Upper lobe of left lung (tissue), 6 donors: ENCODE measurements at regions not wholly inside any gene's neighbourhood (a gene's known extent, or its start where the extent isn't known, plus 50 kb on each side); places are given as distances from the start of the nearest gene placed in this dataset.

Experiments
- ATAC-seq, 2 donors: fragments of 200-7000 bp; cut with Tn5 transposase; one replicate each; pipeline ENCODE4 v1.9.1; 2022; ENCODE audit warnings: mild to moderate bottlenecking in 2 of 2, moderate library complexity in 2 of 2; ENCODE audit not compliant: low FRiP score in 2 of 2
- DNase-seq, 2 donors: peaks; one replicate each; pipeline ENCODE4 v3.0.0-alpha.2; 2019 to 2020
- H3K27ac ChIP-seq, 4 donors: fragments of 200-600 bp; sonication (generic); one replicate each; pipeline ENCODE4 v1.5.1; 2016 to 2019
- H3K27me3 ChIP-seq, 4 donors: fragments of 200-600 bp; sonication (generic); one replicate each; pipeline ENCODE4 v1.5.1; 2017 to 2019
- H3K36me3 ChIP-seq, 4 donors: fragments of 200-600 bp; sonication (generic); one replicate each; pipeline ENCODE4 v1.5.1; 2016 to 2019
- H3K4me1 ChIP-seq, 4 donors: fragments of 200-600 bp; sonication (generic); one replicate each; pipeline ENCODE4 v1.5.1; 2018 to 2019
- H3K4me3 ChIP-seq, 4 donors: fragments of 200-600 bp; sonication (generic); one replicate each; pipeline ENCODE4 v1.5.1; 2017 to 2019; ENCODE audit warnings: mild to moderate bottlenecking in 2 of 4, moderate library complexity in 1 of 4
- H3K9me3 ChIP-seq, 4 donors: fragments of 200-600 bp; sonication (generic); one replicate each; pipeline ENCODE4 v1.5.1; 2018 to 2019
- CTCF ChIP-seq, 6 experiments: fragments of 450-650 bp in 4 of 6; fragments of 200-600 bp in 2 of 6; sonication (generic) in 2 of 6; IDR thresholded peaks; one replicate each; pipeline ENCODE4 v1.5.1; 2016 to 2019; ENCODE audit warnings: antibody characterized with exemption in 6 of 6
- EP300 ChIP-seq, 4 donors: sonication (generic); formaldehyde crosslinking; IDR thresholded peaks; one replicate each; pipeline ENCODE4 v1.5.1; 2017; ENCODE audit warnings: antibody characterized with exemption in 4 of 4, control low read depth in 2 of 4
- POLR2A ChIP-seq, 4 donors: fragments of 450-650 bp; IDR thresholded peaks; one replicate each; pipeline ENCODE4 v1.5.1; 2016 to 2017; ENCODE audit warnings: antibody characterized with exemption in 4 of 4, mild to moderate bottlenecking in 2 of 4
- POLR2AphosphoS5 ChIP-seq, 2 donors: sonication (generic); formaldehyde crosslinking; IDR thresholded peaks; one replicate each; pipeline ENCODE4 v1.5.1; 2017; ENCODE audit warnings: antibody characterized with exemption in 2 of 2
- WGBS, 2 donors: methylation state at CpG; one replicate each; pipeline ENCODE4 v1.1.5; 2017 to 2018; 5-methylcytosine and 5-hydroxymethylcytosine counted together
- donor health status: DM: no; HTN: no; CAD: no; lungs with moderate emphysema.
- donor health status: DM: no; HTN: yes; CAD: no; lungs with severe emphysema.

DNA sequence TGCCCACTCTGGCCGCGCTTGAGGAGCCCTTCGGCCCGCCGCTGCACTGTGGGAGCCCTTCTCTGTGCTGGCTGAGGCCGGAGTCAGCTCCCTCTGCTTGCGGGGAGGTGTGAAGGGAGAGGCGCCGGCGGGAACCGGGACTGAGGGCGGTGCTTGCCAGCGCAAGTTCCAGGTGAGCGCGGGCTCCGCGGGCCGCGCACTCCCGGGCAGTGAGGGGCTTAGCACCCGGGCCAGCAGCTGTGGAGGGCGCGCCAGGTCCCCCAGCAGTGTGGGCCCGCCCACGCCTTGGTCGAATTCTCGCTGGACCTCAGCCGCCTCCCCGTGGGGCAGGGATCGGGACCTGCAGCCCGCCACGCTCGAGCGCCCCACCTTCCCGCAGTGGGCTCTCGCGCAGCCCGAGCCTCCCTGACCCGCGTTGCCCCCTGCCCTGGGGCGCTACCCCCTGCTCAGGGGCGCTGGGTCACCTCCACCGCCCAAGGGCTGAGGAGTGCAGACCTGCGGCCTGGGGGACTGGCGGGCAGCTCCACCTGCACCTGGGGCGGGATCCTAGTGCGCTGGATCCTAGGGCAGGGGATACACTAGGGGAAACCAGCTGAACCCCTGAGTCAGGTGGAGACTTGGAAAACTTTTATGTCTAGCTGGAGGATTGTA is 97.3 kb downstream of the CD8B2 start:
- Histone ChIP-seq H3K27ac (no peak overlapping the region), H3K4me1 (peaks cover 0 to 11% (median 7%) of the 10 kb centered on the region in 4 donors), H3K9me3 (no peaks in the 10 kb centered on the region), H3K27me3 (peaks cover 0 to 1% (median 0%) of the 10 kb centered on the region in 4 donors), H3K36me3 (no peaks in the 10 kb centered on the region), H3K4me3 (no peak overlapping the region)
- TF ChIP-seq POLR2A (IDR thresholded peaks at IDR 0.05) = no peak
- no peak for TF ChIP-seq POLR2AphosphoS5 (IDR thresholded peaks at IDR 0.05)
- no peak for TF ChIP-seq EP300 (IDR thresholded peaks at IDR 0.05)
- no peak for TF ChIP-seq CTCF (IDR thresholded peaks at IDR 0.05)
- no peak for ATAC-seq
- DNase-seq = peak in 1 of 2 donors; percentile 82
- WGBS, 2 donors = 69 to 82% methylated on average over 10 to 14 of the region's 47 CpGs

GRCh38 chr2:106596844-106597243 is 109.7 kb downstream of the CD8B2 start:
- H3K27ac ChIP-seq = no peak overlapping the region
- H3K36me3 ChIP-seq = no peaks in the 10 kb centered on the region
- TF ChIP-seq POLR2A (IDR thresholded peaks at IDR 0.05) (no peak), CTCF (IDR thresholded peaks at IDR 0.05) (peak in 3 of 6 experiments; percentile 17 to 36 (median 28)), EP300 (IDR thresholded peaks at IDR 0.05) (no peak), POLR2AphosphoS5 (IDR thresholded peaks at IDR 0.05) (no peak)
- DNase-seq = no peak
- no peak overlapping the region for H3K4me3 ChIP-seq
- H3K4me1 ChIP-seq = no peaks in the 10 kb centered on the region
- H3K27me3 ChIP-seq = no peaks in the 10 kb centered on the region
- ATAC-seq = no peak
- 69 to 86% methylated on average over 4 of the region's 4 CpGs for WGBS, 2 donors
- H3K9me3 ChIP-seq = no peaks in the 10 kb centered on the region

GRCh38 chr2:106599540-106599939 is 112.4 kb downstream of the CD8B2 start:
- TF ChIP-seq POLR2A (IDR thresholded peaks at IDR 0.05) (no peak), CTCF (IDR thresholded peaks at IDR 0.05) (no peak), POLR2AphosphoS5 (IDR thresholded peaks at IDR 0.05) (no peak), EP300 (IDR thresholded peaks at IDR 0.05) (no peak)
- Histone ChIP-seq H3K4me3 (no peak overlapping the region), H3K36me3 (no peaks in the 10 kb centered on the region), H3K27ac (no peak overlapping the region), H3K27me3 (no peaks in the 10 kb centered on the region), H3K4me1 (no peaks in the 10 kb centered on the region), H3K9me3 (no peaks in the 10 kb centered on the region)
- WGBS, 2 donors = 94 to 96% methylated on average over 3 of the region's 3 CpGs
- ATAC-seq (no peak), DNase-seq (no peak)

GRCh38 chr2:106602042-106602441 is 114.9 kb downstream of the CD8B2 start:
- DNase-seq (no peak), ATAC-seq (no peak)
- Histone ChIP-seq H3K27me3 (no peaks in the 10 kb centered on the region), H3K4me1 (no peaks in the 10 kb centered on the region), H3K36me3 (no peaks in the 10 kb centered on the region), H3K9me3 (no peaks in the 10 kb centered on the region), H3K27ac (no peak overlapping the region), H3K4me3 (no peak overlapping the region)
- 86 to 89% methylated on average over 4 of the region's 4 CpGs for WGBS, 2 donors
- TF ChIP-seq EP300 (IDR thresholded peaks at IDR 0.05) (no peak), POLR2A (IDR thresholded peaks at IDR 0.05) (no peak), POLR2AphosphoS5 (IDR thresholded peaks at IDR 0.05) (no peak), CTCF (IDR thresholded peaks at IDR 0.05) (no peak)

DNA sequence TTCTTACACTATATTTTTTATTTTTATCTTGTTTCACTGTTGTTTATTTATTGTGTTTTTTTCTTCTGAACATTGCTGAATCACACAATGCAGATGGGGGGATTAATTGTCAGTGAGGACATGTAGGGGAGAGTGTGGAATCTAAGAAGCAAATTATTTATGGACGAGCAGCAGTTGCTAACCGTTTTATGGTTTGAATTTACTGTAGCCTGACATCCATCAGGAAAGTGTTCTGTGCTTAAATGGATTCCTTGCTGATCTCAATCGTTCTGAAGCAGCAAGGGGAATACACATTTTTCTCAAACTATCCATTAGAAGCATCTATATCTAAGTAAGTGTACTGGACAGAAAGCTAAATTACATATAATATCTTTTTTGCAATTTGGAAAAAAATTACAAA is 119.5 kb downstream of the CD8B2 start:
- Histone ChIP-seq H3K4me3 (no peak overlapping the region), H3K36me3 (no peaks in the 10 kb centered on the region), H3K9me3 (no peaks in the 10 kb centered on the region), H3K4me1 (no peaks in the 10 kb centered on the region), H3K27me3 (no peaks in the 10 kb centered on the region), H3K27ac (no peak overlapping the region)
- ATAC-seq = no peak
- TF ChIP-seq POLR2A (IDR thresholded peaks at IDR 0.05) = no peak
- DNase-seq = no peak
- WGBS, 2 donors = 72 to 74% methylated on average over 3 of the region's 3 CpGs
